Hematopoietic multipotent progenitor cell treated with erythropoietin and hydrocortisone succinate and interleukin-3 and kit ligand, for 6 days (in vitro differentiated cells): ENCODE measurements at regions not wholly inside any gene's neighbourhood (a gene's known extent, or its start where the extent isn't known, plus 50 kb on each side); places are given as distances from the start of the nearest gene placed in this dataset.
"Not testable (repeated sequence)": the region's sequence is repeated elsewhere in the genome, so short reads cannot be mapped to it uniquely, and the experiment has no call there.

ENCODE experiments used
- DNase-seq: peaks from one replicate; pipeline ENCODE4 v3.0.0-alpha.2; 2015

GRCh38 chr20:48528346-48528745, 299.5 kb downstream of the PREX1 start:
- no peak for DNase-seq

- no peak for DNase-seq
Measured at GRCh38 chr20:48527771-48528170, 300.0 kb downstream of the PREX1 start.

- no peak for DNase-seq
Measured at GRCh38 chr20:48526936-48527335, 300.9 kb downstream of the PREX1 start.

GRCh38 chr20:48525400-48525799, 302.4 kb downstream of the PREX1 start:
- DNase-seq: no peak

GRCh38 chr20:48524582-48524981, 303.2 kb downstream of the PREX1 start:
- DNase-seq: no peak

- DNase-seq: peak; percentile 80
Measured at GRCh38 chr20:48523191-48523995, 304.4 kb downstream of the PREX1 start.

- no peak for DNase-seq
Measured at GRCh38 chr20:48521121-48521520, 306.7 kb downstream of the PREX1 start.

- not testable (repeated sequence) for DNase-seq
Measured at GRCh38 chr20:48516196-48516595, 311.6 kb downstream of the PREX1 start.

GRCh38 chr20:48514577-48514976, 313.2 kb downstream of the PREX1 start:
- DNase-seq: not testable (repeated sequence)

- DNase-seq: not testable (repeated sequence)
Measured at GRCh38 chr20:48512539-48512938, 315.3 kb downstream of the PREX1 start.

- not testable (repeated sequence) for DNase-seq
Measured at GRCh38 chr20:48505066-48505465, 322.7 kb downstream of the PREX1 start.

GRCh38 chr20:48503166-48503815, 324.5 kb downstream of the PREX1 start:
- no peak for DNase-seq

GRCh38 chr20:48502758-48503157, 325.0 kb downstream of the PREX1 start:
- no peak for DNase-seq

GRCh38 chr20:48502016-48502415, 325.8 kb downstream of the PREX1 start:
- no peak for DNase-seq

- DNase-seq: not testable (repeated sequence)
Measured at GRCh38 chr20:48500900-48501299, 326.9 kb downstream of the PREX1 start.

- DNase-seq: not testable (repeated sequence)
Measured at GRCh38 chr20:48498939-48499338, 328.9 kb downstream of the PREX1 start.

- not testable (repeated sequence) for DNase-seq
Measured at GRCh38 chr20:48498125-48498524, 329.7 kb downstream of the PREX1 start.

GRCh38 chr20:48493966-48494365, 333.8 kb downstream of the PREX1 start:
- no peak for DNase-seq

- DNase-seq: not testable (repeated sequence)
Measured at GRCh38 chr20:48493331-48493730, 334.5 kb downstream of the PREX1 start.

GRCh38 chr20:48492715-48493070, 335.1 kb downstream of the PREX1 start:
- no peak for DNase-seq

GRCh38 chr20:48492015-48492714, 335.6 kb downstream of the PREX1 start:
- no peak for DNase-seq

- no peak for DNase-seq
Measured at GRCh38 chr20:48490961-48491831, 336.6 kb downstream of the PREX1 start.

GRCh38 chr20:48490341-48490740, 337.5 kb downstream of the PREX1 start:
- DNase-seq: not testable (repeated sequence)
